Uterus (tissue), 2 donors: ENCODE measurements at regions not wholly inside any gene's neighbourhood (a gene's known extent, or its start where the extent isn't known, plus 50 kb on each side); places are given as distances from the start of the nearest gene placed in this dataset.

Source experiments
- CTCF ChIP-seq, 4 experiments: fragments of 200-600 bp in 2 of 4; fragments of 450-650 bp in 2 of 4; sonication (generic) in 2 of 4; IDR thresholded peaks; one replicate each; pipeline ENCODE4 v1.5.1; 2016 to 2019; ENCODE audit warnings: antibody characterized with exemption in 4 of 4, mild to moderate bottlenecking in 2 of 4, moderate library complexity in 1 of 4
- POLR2A ChIP-seq, 2 donors: fragments of 450-650 bp; IDR thresholded peaks; one replicate each; pipeline ENCODE4 v1.6.1; 2016; ENCODE audit warnings: antibody characterized with exemption in 2 of 2, mild to moderate bottlenecking in 1 of 2, moderate library complexity in 1 of 2

GRCh38 chr22:49190816-49191505 lies 636.7 kb downstream of the BRD1 start:
- TF ChIP-seq CTCF (IDR thresholded peaks at IDR 0.05): no peak
- no peak for TF ChIP-seq POLR2A (IDR thresholded peaks at IDR 0.05)
